T-helper 1 cell treated with Interleukin-12 subunit alpha and Interleukin-12 subunit beta and Interleukin-4 antibody, amounts not matched to agents 30 ng/mL and 1 ng/mL, for 36 hours (primary cell): ENCODE measurements at regions not wholly inside any gene's neighbourhood (a gene's known extent, or its start where the extent isn't known, plus 50 kb on each side); places are given as distances from the start of the nearest gene placed in this dataset.

Source experiments
- intact Hi-C: fragments of 100-400 bp; cut with micrococcal nuclease; formaldehyde crosslinking; loops from one replicate; pipeline ENCODE4 v1.15.1; 2024

DNA sequence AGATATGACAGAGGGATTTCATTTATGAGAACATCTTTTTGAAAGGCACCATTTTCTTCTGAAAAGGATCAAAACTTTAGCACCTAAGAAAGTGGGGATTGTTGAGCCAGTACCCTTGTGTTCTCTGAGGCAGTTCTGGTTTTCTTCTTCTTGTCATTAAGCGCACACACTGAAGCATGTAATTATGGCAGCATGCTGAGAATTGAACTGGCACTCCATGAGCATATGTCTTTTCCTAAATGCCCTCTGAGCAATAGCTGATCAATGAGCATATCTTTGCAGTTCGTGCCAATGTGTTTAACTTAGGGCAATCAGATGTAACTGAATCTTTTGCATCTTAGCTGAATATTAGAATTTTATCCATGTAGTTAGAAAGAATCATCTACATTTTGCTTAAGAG lies 53.9 kb upstream of the VGLL3 start:
- intact Hi-C loops = no loop called here

DNA sequence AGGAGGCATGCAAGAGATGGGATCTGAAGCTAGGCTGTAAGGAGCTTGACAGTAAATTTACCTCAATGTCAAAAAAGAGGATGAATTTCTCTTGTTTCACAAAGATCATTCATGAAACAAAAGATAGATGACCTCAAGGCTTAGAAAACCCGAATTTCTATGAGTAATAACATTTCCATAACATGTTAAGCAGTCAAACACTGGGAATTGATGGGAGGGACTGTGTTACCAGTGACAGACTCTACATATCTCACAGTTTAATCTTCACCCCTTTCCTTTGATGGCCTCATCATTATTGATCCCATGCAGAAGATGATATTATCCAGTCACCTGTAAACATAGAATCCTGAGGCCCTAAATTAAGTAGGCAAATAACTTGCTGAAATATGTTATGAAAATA lies 53.5 kb upstream of the VGLL3 start:
- intact Hi-C loops = no loop called here

DNA sequence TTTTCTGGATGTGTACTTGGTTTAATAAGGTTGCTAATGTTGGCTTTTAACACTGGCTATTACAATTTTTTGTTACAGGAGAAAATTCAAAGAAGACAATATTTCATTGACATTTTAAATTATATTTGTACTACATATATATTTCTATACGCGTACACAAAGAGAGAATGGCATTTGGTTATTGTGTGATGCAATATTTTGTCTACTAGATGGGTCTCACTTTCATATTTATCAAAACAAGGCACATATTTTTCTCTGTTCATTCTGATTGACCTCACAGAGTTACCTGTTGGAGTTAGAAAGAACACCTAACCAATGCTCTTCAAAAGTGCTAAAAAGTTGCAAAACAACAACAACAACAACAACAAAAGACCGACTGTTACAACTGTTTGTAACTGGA lies 50.2 kb upstream of the VGLL3 start:
- intact Hi-C loops = no loop called here
